GM23338 (cell line): ENCODE measurements at regions not wholly inside any gene's neighbourhood (a gene's known extent, or its start where the extent isn't known, plus 50 kb on each side); places are given as distances from the start of the nearest gene placed in this dataset.

Experiments used
- ATAC-seq: fragments of 200-7000 bp; cut with Tn5 transposase; 3 replicates; pipeline ENCODE4 v1.9.1; 2020
- DNase-seq: peaks from one replicate; pipeline ENCODE4 v3.0.0-alpha.2; 2015; ENCODE audit warnings: low spot score
- H2AFZ ChIP-seq: fragments of 200-600 bp; sonication (generic); 2 replicates; pipeline ENCODE4 v1.8.0; 2016; ENCODE audit warnings: antibody characterized with exemption, mild to moderate bottlenecking, moderate library complexity
- H3F3A ChIP-seq: fragments of 200-600 bp; sonication (generic); replicated peaks from 2 replicates; pipeline ENCODE4 v1.8.0; 2017; ENCODE audit warnings: antibody characterized with exemption, mixed run types, low read depth
- H3K27ac ChIP-seq: fragments of 200-600 bp; sonication (generic); 2 replicates; pipeline ENCODE4 v1.6.1; 2016; ENCODE audit warnings: low read depth
- H3K27me3 ChIP-seq: fragments of 200-600 bp; sonication (generic); 2 replicates; pipeline ENCODE4 v1.8.0; 2016; ENCODE audit warnings: mild to moderate bottlenecking, mixed run types, moderate library complexity; ENCODE audit not compliant: insufficient read depth
- H3K36me3 ChIP-seq: fragments of 200-600 bp; sonication (generic); 2 replicates; pipeline ENCODE4 v1.8.0; 2016; ENCODE audit warnings: mild to moderate bottlenecking; ENCODE audit not compliant: insufficient read depth
- H3K4me1 ChIP-seq: fragments of 200-600 bp; sonication (generic); 2 replicates; pipeline ENCODE4 v1.8.0; 2016; ENCODE audit warnings: mild to moderate bottlenecking, moderate library complexity; ENCODE audit not compliant: insufficient read depth
- H3K4me2 ChIP-seq: fragments of 200-600 bp; sonication (generic); 2 replicates; pipeline ENCODE4 v1.7.1; 2017; ENCODE audit warnings: mixed run types
- H3K4me3 ChIP-seq: fragments of 200-600 bp; sonication (generic); 2 replicates; pipeline ENCODE4 v1.6.1; 2016; ENCODE audit warnings: mixed run types
- H3K79me2 ChIP-seq: fragments of 200-600 bp; sonication (generic); replicated peaks from 2 replicates; pipeline ENCODE4 v1.8.0; 2017; ENCODE audit warnings: mild to moderate bottlenecking; ENCODE audit not compliant: insufficient read depth
- H3K9me2 ChIP-seq: fragments of 200-600 bp; sonication (generic); 2 replicates; pipeline ENCODE4 v1.8.0; 2017; ENCODE audit not compliant: insufficient read depth
- H4K20me1 ChIP-seq: fragments of 200-600 bp; sonication (generic); replicated peaks from 2 replicates; pipeline ENCODE4 v1.8.0; 2017; ENCODE audit warnings: mild to moderate bottlenecking; ENCODE audit not compliant: insufficient read depth
- H3K27ac Mint-ChIP-seq: 2 replicates; pipeline ENCODE4 v1.8.0; 2020; ENCODE audit warnings: inconsistent platforms, mild to moderate bottlenecking, moderate library complexity, mixed read lengths
- H3K27me3 Mint-ChIP-seq: 3 replicates; pipeline ENCODE4 v1.8.0; 2022; ENCODE audit warnings: low read depth, mild to moderate bottlenecking, moderate library complexity, mixed read lengths, inconsistent platforms; ENCODE audit not compliant: insufficient read depth, poor library complexity
- H3K36me3 Mint-ChIP-seq: 3 replicates; pipeline ENCODE4 v1.8.0; 2021; ENCODE audit warnings: low read depth, mild to moderate bottlenecking, inconsistent platforms, moderate library complexity, mixed read lengths
- H3K4me1 Mint-ChIP-seq: 3 replicates; pipeline ENCODE4 v1.8.0; 2020; ENCODE audit warnings: mild to moderate bottlenecking, inconsistent platforms, mixed read lengths
- H3K4me3 Mint-ChIP-seq: 3 replicates; pipeline ENCODE4 v1.8.0; 2021; ENCODE audit warnings: moderate library complexity, mild to moderate bottlenecking, inconsistent platforms, mixed read lengths
- H3K9me3 Mint-ChIP-seq: 3 replicates; pipeline ENCODE4 v1.8.0; 2020; ENCODE audit warnings: moderate library complexity, mild to moderate bottlenecking, inconsistent platforms, mixed read lengths
- CREB1 ChIP-seq: fragments of 250-450 bp; sonication (Bioruptor Pico); IDR thresholded peaks from 2 replicates; pipeline ENCODE4 v1.5.0; 2020; ENCODE audit warnings: low read depth, mild to moderate bottlenecking, moderate library complexity
- CTCF ChIP-seq, 2 experiments: fragments of 200-600 bp in 1 of 2; sonication (generic) in 1 of 2; conservative IDR thresholded peaks; 2 replicates each; pipeline versions ENCODE4 v1.5.1 to v1.6.1; 2016 to 2017; ENCODE audit warnings: antibody characterized with exemption in 2 of 2, low read depth in 2 of 2, mild to moderate bottlenecking in 2 of 2, moderate library complexity in 1 of 2
- ETS1 ChIP-seq: IDR thresholded peaks from 2 replicates; pipeline ENCODE4 v1.6.1; 2016; ENCODE audit warnings: antibody characterized with exemption
- EZH2 ChIP-seq: fragments of 200-600 bp; sonication (generic); IDR thresholded peaks from one replicate; pipeline ENCODE4 v1.8.0; 2017; ENCODE audit warnings: antibody characterized with exemption, mild to moderate bottlenecking, low read depth; ENCODE audit not compliant: unreplicated experiment
- POLR2AphosphoS5 ChIP-seq: IDR thresholded peaks from 2 replicates; pipeline ENCODE4 v1.6.1; 2016; ENCODE audit warnings: antibody characterized with exemption, low read depth
- REST ChIP-seq: IDR thresholded peaks from one replicate; pipeline ENCODE4 v1.6.1; 2018; ENCODE audit warnings: antibody characterized with exemption; ENCODE audit not compliant: unreplicated experiment
- STAT1 ChIP-seq: IDR thresholded peaks from one replicate; pipeline ENCODE4 v1.6.1; 2016; ENCODE audit warnings: antibody characterized with exemption; ENCODE audit not compliant: unreplicated experiment
- ZNF114 ChIP-seq: fragments of 250-450 bp; sonication (Bioruptor Pico); IDR thresholded peaks from 2 replicates; pipeline ENCODE4 v1.5.0; 2020; ENCODE audit warnings: mild to moderate bottlenecking, moderate library complexity

GRCh38 chr6:97392735-97393134, 109.7 kb upstream of the MMS22L start:
- no peak overlapping the region for H3K4me3 Mint-ChIP-seq
- TF ChIP-seq CREB1 (CRISPR knock-in tag) = no peak
- TF ChIP-seq POLR2AphosphoS5 = no peak
- no peak for TF ChIP-seq REST
- TF ChIP-seq STAT1 = no peak
- no peak for TF ChIP-seq EZH2
- TF ChIP-seq ZNF114 (CRISPR knock-in tag) = no peak
- TF ChIP-seq ETS1 = no peak
- no peak overlapping the region for H3K27ac ChIP-seq
- H3K36me3 ChIP-seq = no peaks in the 10 kb centered on the region
- no peak for DNase-seq
- no peaks in the 10 kb centered on the region for H3K9me2 ChIP-seq
- H3K9me3 Mint-ChIP-seq = no peaks in the 10 kb centered on the region
- H3K27me3 Mint-ChIP-seq = peaks cover 3% of the 10 kb centered on the region
- ATAC-seq = no peak
- H4K20me1 ChIP-seq = no peaks in the 10 kb centered on the region
- no peaks in the 10 kb centered on the region for H3K79me2 ChIP-seq
- H2AFZ ChIP-seq = no peak overlapping the region; the same call in 1 of the 2 replicates
- no peaks in the 10 kb centered on the region for H3F3A ChIP-seq
- H3K4me1 Mint-ChIP-seq = peaks cover 8% of the 10 kb centered on the region
- no peaks in the 10 kb centered on the region for H3K36me3 Mint-ChIP-seq
- no peak overlapping the region for H3K4me2 ChIP-seq
- H3K27ac Mint-ChIP-seq = no peak overlapping the region
- no peaks in the 10 kb centered on the region for H3K27me3 ChIP-seq
- H3K4me1 ChIP-seq = no peaks in the 10 kb centered on the region
- no peak overlapping the region for H3K4me3 ChIP-seq

- Mint-ChIP-seq H3K4me1 (peaks cover 8% of the 10 kb centered on the region), H3K27me3 (peaks cover 3% of the 10 kb centered on the region), H3K9me3 (no peaks in the 10 kb centered on the region), H3K27ac (no peak overlapping the region), H3K36me3 (no peaks in the 10 kb centered on the region), H3K4me3 (no peak overlapping the region)
- H3K27me3 ChIP-seq = no peaks in the 10 kb centered on the region
- H3K36me3 ChIP-seq = no peaks in the 10 kb centered on the region
- no peaks in the 10 kb centered on the region for H4K20me1 ChIP-seq
- no peaks in the 10 kb centered on the region for H3F3A ChIP-seq
- no peaks in the 10 kb centered on the region for H3K9me2 ChIP-seq
- ATAC-seq (peak; percentile 72), DNase-seq (peak; percentile 75)
- H3K4me2 ChIP-seq = no peak overlapping the region
- TF ChIP-seq POLR2AphosphoS5 = no peak
- TF ChIP-seq CTCF (conservative IDR thresholded peaks at IDR 0.05; ENCODE audit: low read depth in 2 of 2) = peak; percentile 95 to 98
- H3K4me3 ChIP-seq = no peak overlapping the region
- no peak overlapping the region for H2AFZ ChIP-seq
- H3K4me1 ChIP-seq = no peaks in the 10 kb centered on the region
- no peaks in the 10 kb centered on the region for H3K79me2 ChIP-seq
- H3K27ac ChIP-seq = no peak overlapping the region
Observed at GRCh38 chr6:97394160-97394748, 111.2 kb upstream of the MMS22L start.
